AG04450 (cell line): ENCODE measurements at regions not wholly inside any gene's neighbourhood (a gene's known extent, or its start where the extent isn't known, plus 50 kb on each side); places are given as distances from the start of the nearest gene placed in this dataset.

Source experiments
- CTCF ChIA-PET: fragments of 300-600, 350-600 bp; formaldehyde crosslinking; extraction: SDS; loops from one replicate; lab custom pipeline; 2022; ENCODE audit warnings: antibody characterized with exemption, inconsistent platforms; lab: Charles Lee
- POLR2A ChIA-PET: fragments of 350-600 bp; formaldehyde crosslinking; extraction: SDS; loops from one replicate; lab custom pipeline; 2021; ENCODE audit warnings: antibody characterized with exemption, inconsistent platforms; lab: Yijun Ruan, JAX
- DNase-seq: peaks from one replicate; pipeline ENCODE4 v3.0.0-alpha.2; 2011; ENCODE audit warnings: low read depth, low spot score
- H3K27ac ChIP-seq: one replicate; pipeline ENCODE4 v1.5.1; 2012; ENCODE audit warnings: low read depth, low read length, control low read depth
- H3K27me3 ChIP-seq: one replicate; pipeline ENCODE4 v1.6.0; 2012; ENCODE audit warnings: low read length; ENCODE audit not compliant: control insufficient read depth, insufficient read depth
- H3K4me3 ChIP-seq: 2 replicates; pipeline ENCODE4 v1.5.1; 2011; ENCODE audit warnings: mild to moderate bottlenecking, low read depth, low read length, control low read depth
- H3K9me3 ChIP-seq: 2 replicates; pipeline ENCODE4 v1.5.1; 2012; ENCODE audit warnings: low read length; ENCODE audit not compliant: control insufficient read depth, insufficient read depth
- TF ChIP-seq, protein P1 (sequence below): IDR thresholded peaks from 2 replicates; pipeline ENCODE4 v1.5.1; 2011; ENCODE audit warnings: low read depth, low read length, control low read depth, inconsistent platforms

GRCh38 chr1:57963581-57963980 lies 539.7 kb upstream of the DAB1 start:
- Histone ChIP-seq H3K9me3 (no peaks in the 10 kb centered on the region), H3K27me3 (no peaks in the 10 kb centered on the region), H3K4me3 (no peak overlapping the region), H3K27ac (no peak overlapping the region)
- POLR2A ChIA-PET: no interaction called here
- no peak for DNase-seq
- TF ChIP-seq, protein P1, sequence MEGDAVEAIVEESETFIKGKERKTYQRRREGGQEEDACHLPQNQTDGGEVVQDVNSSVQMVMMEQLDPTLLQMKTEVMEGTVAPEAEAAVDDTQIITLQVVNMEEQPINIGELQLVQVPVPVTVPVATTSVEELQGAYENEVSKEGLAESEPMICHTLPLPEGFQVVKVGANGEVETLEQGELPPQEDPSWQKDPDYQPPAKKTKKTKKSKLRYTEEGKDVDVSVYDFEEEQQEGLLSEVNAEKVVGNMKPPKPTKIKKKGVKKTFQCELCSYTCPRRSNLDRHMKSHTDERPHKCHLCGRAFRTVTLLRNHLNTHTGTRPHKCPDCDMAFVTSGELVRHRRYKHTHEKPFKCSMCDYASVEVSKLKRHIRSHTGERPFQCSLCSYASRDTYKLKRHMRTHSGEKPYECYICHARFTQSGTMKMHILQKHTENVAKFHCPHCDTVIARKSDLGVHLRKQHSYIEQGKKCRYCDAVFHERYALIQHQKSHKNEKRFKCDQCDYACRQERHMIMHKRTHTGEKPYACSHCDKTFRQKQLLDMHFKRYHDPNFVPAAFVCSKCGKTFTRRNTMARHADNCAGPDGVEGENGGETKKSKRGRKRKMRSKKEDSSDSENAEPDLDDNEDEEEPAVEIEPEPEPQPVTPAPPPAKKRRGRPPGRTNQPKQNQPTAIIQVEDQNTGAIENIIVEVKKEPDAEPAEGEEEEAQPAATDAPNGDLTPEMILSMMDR: no peak
- CTCF ChIA-PET: no interaction called here

DNA sequence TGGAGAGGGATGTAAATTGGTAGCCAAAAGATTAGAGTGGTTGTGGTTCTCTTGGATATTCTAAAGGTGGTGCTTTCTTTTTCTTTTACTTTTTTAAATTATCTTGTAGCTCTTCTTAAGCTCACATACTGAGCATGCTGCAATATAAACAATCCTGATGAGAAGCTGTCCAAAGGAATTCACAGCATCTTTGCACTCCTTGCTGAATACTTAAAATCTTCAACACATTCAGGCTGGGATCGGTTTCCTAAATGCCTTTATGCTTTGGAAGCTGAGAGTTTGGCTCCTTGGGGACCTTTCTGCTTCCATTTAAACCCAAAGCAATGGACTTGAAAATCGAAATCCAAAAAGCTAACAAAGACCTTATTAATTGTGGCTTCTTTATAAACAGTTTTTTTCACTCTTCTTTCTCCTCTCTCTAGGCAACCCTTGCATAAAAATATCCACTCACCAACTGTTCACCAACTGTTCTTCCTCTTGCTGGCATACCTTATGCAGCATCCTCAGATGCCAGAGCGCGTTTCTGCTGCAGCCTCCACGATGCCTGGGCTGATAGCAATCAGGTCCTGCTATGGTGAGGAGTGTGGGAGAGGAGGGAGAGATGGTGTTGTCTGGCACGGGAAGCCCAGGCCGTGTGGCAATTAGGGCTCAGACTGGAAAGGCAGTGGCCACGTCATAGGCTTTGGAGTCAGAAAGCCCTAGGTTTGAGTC lies 535.8 kb upstream of the DAB1 start:
- no peak for DNase-seq
- CTCF ChIA-PET: no interaction called here
- H3K27me3 ChIP-seq: no peaks in the 10 kb centered on the region
- POLR2A ChIA-PET: no interaction called here
- no peak overlapping the region for H3K27ac ChIP-seq
- H3K4me3 ChIP-seq: no peak overlapping the region
- H3K9me3 ChIP-seq: no peaks in the 10 kb centered on the region
- TF ChIP-seq, protein P1: no peak

DNA sequence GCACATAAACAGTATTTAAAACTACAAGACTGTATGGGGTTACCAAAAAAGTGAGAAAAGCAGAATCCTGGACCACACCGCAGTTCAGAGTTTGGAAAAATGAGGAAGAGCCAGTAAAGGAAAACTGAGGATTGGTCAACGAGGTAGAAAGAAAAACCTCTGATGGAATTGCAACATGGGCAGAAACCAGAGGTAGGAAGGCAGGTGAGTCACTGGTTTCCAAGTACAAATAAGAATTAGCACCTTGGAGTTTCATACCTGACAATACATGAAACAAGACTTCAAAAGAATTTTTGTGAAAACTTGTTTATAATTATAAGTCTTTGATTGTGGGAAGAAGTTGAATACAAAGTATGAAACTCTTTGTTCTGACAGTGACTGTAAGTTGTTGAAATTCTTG lies 533.7 kb upstream of the DAB1 start:
- TF ChIP-seq, protein P1: no peak
- ChIA-PET CTCF (no interaction called here), POLR2A (no interaction called here)
- Histone ChIP-seq H3K9me3 (no peaks in the 10 kb centered on the region), H3K27ac (no peak overlapping the region), H3K4me3 (no peak overlapping the region), H3K27me3 (no peaks in the 10 kb centered on the region)
- no peak for DNase-seq

DNA sequence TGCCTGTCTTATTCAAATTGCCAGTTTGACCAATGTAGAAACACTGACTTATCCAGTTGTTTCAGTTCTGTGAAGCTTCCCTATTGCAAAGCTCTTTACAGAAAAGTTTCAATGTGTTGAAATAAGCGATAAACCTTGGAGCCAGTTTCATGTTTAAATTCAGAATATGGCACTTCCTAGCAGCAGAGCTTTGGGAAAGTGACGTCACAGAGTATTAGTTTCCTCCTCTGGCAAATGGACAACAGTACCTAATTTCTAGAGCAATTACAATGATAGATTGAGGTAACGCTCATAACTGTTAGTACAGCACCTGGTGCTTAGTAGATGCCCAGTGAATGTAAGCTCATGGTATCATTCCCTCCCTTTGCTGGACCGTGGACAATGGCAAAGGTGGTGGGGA lies 527.5 kb upstream of the DAB1 start:
- Histone ChIP-seq H3K27ac (no peak overlapping the region), H3K4me3 (no peak overlapping the region), H3K27me3 (no peaks in the 10 kb centered on the region), H3K9me3 (no peaks in the 10 kb centered on the region)
- TF ChIP-seq, protein P1: no peak
- ChIA-PET POLR2A (no interaction called here), CTCF (no interaction called here)
- no peak for DNase-seq

DNA sequence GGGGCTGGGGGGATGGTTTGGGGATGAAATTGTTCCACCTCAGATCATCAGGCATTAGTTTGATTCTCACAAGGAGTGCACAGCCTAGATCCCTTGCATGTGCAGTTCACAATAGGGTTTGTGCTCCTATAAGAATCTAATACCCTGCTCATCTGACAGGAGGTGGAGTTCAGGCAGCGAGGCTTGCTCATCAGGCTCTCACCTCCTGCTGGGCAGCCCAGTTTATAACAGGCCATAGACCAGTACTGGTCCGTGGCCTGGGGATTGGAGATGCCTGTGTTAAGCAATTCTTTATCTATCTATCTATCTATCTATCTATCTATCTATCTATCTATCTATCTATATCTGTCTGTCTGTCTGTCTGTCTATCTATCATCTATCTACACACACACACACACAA lies 525.3 kb upstream of the DAB1 start:
- H3K27ac ChIP-seq: no peak overlapping the region
- no peak for DNase-seq
- H3K4me3 ChIP-seq: no peak overlapping the region
- ChIA-PET CTCF (interaction anchor here (0.6 kb wide), 1 partner anchor 709 kb away, joined by 3 read pairs; no protein-coding TSS in a partner anchor), POLR2A (no interaction called here)
- no peaks in the 10 kb centered on the region for H3K9me3 ChIP-seq
- TF ChIP-seq, protein P1: no peak
- no peaks in the 10 kb centered on the region for H3K27me3 ChIP-seq
